GM12878 (cell line): ENCODE measurements at regions not wholly inside any gene's neighbourhood (a gene's known extent, or its start where the extent isn't known, plus 50 kb on each side); places are given as distances from the start of the nearest gene placed in this dataset.

Experiments used
- ATAC-seq: fragments of 200-7000 bp; cut with Tn5 transposase; 3 replicates; pipeline ENCODE4 v1.9.1; 2020; ENCODE audit warnings: mild to moderate bottlenecking, moderate library complexity
- BruUV-seq: library from RNA; stranded (reverse); fragments of 400-500 nt; replicated peaks from 2 replicates; lab custom pipeline; 2021; lab: Mats Ljungman, UMichigan
- CTCF ChIA-PET: fragments of 300-600 bp; sonication (Branson Sonifier 250); formaldehyde crosslinking; extraction: SDS; loops from one replicate; lab custom pipeline; 2021; ENCODE audit warnings: inconsistent platforms; lab: Yijun Ruan, JAX
- POLR2A ChIA-PET: fragments of 350-600 bp; formaldehyde crosslinking; extraction: SDS; loops from one replicate; lab custom pipeline; 2021; ENCODE audit warnings: inconsistent platforms; lab: Charles Lee
- RAD21 ChIA-PET: fragments of 300-600 bp; sonication (Branson Sonifier 250); formaldehyde crosslinking; loops from one replicate; lab custom pipeline; 2023; ENCODE audit warnings: antibody characterized with exemption; ENCODE audit not compliant: unreplicated experiment; lab: Charles Lee
- SMC1A ChIA-PET: fragments of 300-600 bp; sonication (Branson Sonifier 250); formaldehyde crosslinking; loops from one replicate; lab custom pipeline; 2023; ENCODE audit not compliant: unreplicated experiment, uncharacterized antibody; lab: Charles Lee
- DNase-seq: peaks from one replicate; pipeline ENCODE4 v3.0.0-alpha.2; 2011; ENCODE audit warnings: low read depth, low spot score
- FAIRE-seq: peaks from 3 replicates; lab custom pipeline; 2011; peaks lifted over from hg19 to GRCh38; lab: Jason Lieb, UNC
- H2AFZ ChIP-seq: 2 replicates; pipeline ENCODE4 v1.6.0; 2011; ENCODE audit warnings: low read depth, low read length, control low read depth; ENCODE audit not compliant: control insufficient read depth
- H3K27ac ChIP-seq: 2 replicates; pipeline ENCODE4 v1.5.1; 2011; ENCODE audit warnings: control low read depth; ENCODE audit not compliant: control insufficient read depth, insufficient read depth
- H3K27me3 ChIP-seq, 2 experiments: replicated peaks in 1 of 2; 2 replicates each; pipeline versions ENCODE4 v1.6.0 to v1.6.1; 2011; ENCODE audit warnings: low read length in 1 of 2; ENCODE audit not compliant: control insufficient read depth in 2 of 2, insufficient read depth in 2 of 2
- H3K36me3 ChIP-seq, 2 experiments: 2 replicates each; pipeline ENCODE4 v1.5.1; 2011; ENCODE audit warnings: low read length in 1 of 2; ENCODE audit not compliant: control insufficient read depth in 2 of 2, insufficient read depth in 2 of 2
- H3K4me1 ChIP-seq: 2 replicates; pipeline ENCODE4 v1.6.1; 2011; ENCODE audit warnings: mild to moderate bottlenecking, low read length, moderate library complexity, mixed read lengths; ENCODE audit not compliant: control insufficient read depth, insufficient read depth
- H3K4me2 ChIP-seq: 2 replicates; pipeline ENCODE4 v1.6.0; 2011; ENCODE audit warnings: control low read depth; ENCODE audit not compliant: control insufficient read depth, insufficient read depth
- H3K4me3 ChIP-seq: fragments of 200-600 bp; sonication (generic); 2 replicates; pipeline ENCODE4 v1.5.1; 2016
- H3K79me2 ChIP-seq: 2 replicates; pipeline ENCODE4 v1.6.0; 2011; ENCODE audit warnings: low read length; ENCODE audit not compliant: control insufficient read depth, insufficient read depth
- H3K9ac ChIP-seq: 2 replicates; pipeline ENCODE4 v1.8.0; 2011; ENCODE audit warnings: low read length, control low read depth, mixed read lengths; ENCODE audit not compliant: control insufficient read depth, insufficient read depth
- H3K9me3 ChIP-seq: replicated peaks from 3 replicates; pipeline ENCODE4 v1.5.1; 2011; ENCODE audit warnings: mild to moderate bottlenecking, low read length; ENCODE audit not compliant: control insufficient read depth, insufficient read depth
- H4K20me1 ChIP-seq: 2 replicates; pipeline ENCODE4 v1.6.0; 2011; ENCODE audit not compliant: control insufficient read depth, insufficient read depth
- CBFB ChIP-seq: IDR thresholded peaks from 2 replicates; pipeline ENCODE4 v1.6.1; 2016; ENCODE audit warnings: antibody characterized with exemption, low read depth
- FOS ChIP-seq: IDR thresholded peaks from 3 replicates; pipeline ENCODE4 v1.6.1; 2011; ENCODE audit warnings: borderline replicate concordance; ENCODE audit not compliant: insufficient read length; ENCODE audit errors: extremely low read depth
- FOXK2 ChIP-seq: fragments of 450-650 bp; IDR thresholded peaks from 2 replicates; pipeline ENCODE4 v1.6.1; 2017; ENCODE audit warnings: mild to moderate bottlenecking, moderate library complexity
- HDAC2 ChIP-seq: fragments of 200-600 bp; sonication (generic); IDR thresholded peaks from 2 replicates; pipeline ENCODE4 v1.6.1; 2017
- HSF1 ChIP-seq: fragments of 150-350 bp; IDR thresholded peaks from 2 replicates; pipeline ENCODE4 v1.6.1; 2014; ENCODE audit warnings: mild to moderate bottlenecking, low read depth, low read length
- NFYA ChIP-seq: IDR thresholded peaks from 2 replicates; pipeline ENCODE4 v1.6.1; 2011; ENCODE audit warnings: low read depth, mild to moderate bottlenecking, low read length, improper control_type of control experiment, borderline replicate concordance
- NKRF ChIP-seq: fragments of 450-650 bp; conservative IDR thresholded peaks from 2 replicates; pipeline ENCODE4 v1.6.1; 2017; ENCODE audit warnings: mild to moderate bottlenecking, moderate library complexity
- POLR2AphosphoS5 ChIP-seq: IDR thresholded peaks from 2 replicates; pipeline ENCODE4 v1.6.1; 2011; ENCODE audit warnings: mild to moderate bottlenecking, low read length, inconsistent platforms
- SMC3 ChIP-seq: IDR thresholded peaks from 2 replicates; pipeline ENCODE4 v1.6.1; 2011; ENCODE audit warnings: low read length, improper control_type of control experiment, borderline replicate concordance
- TCF3 ChIP-seq: IDR thresholded peaks from 2 replicates; pipeline ENCODE4 v1.6.1; 2012; ENCODE audit warnings: low read depth, mild to moderate bottlenecking, low read length, borderline replicate concordance; ENCODE audit not compliant: insufficient read depth
- ZNF274 ChIP-seq: IDR thresholded peaks from one replicate; pipeline ENCODE4 v1.8.0; 2011; ENCODE audit not compliant: insufficient read length, insufficient read depth
- WGBS: methylation state at CpG from one replicate; pipeline ENCODE4 v1.1.6; 2016; ENCODE audit warnings: low lambda C conversion rate; ENCODE audit not compliant: insufficient replicate concordance, insufficient coverage; ENCODE audit errors: missing lambda C conversion rate; 5-methylcytosine and 5-hydroxymethylcytosine counted together
- in situ Hi-C: fragments of 300-500 bp; cut with MboI; formaldehyde crosslinking; loops from 9 replicates; pipeline ENCODE4 v1.14.3; 2018; ENCODE audit warnings: mixed read lengths
- intact Hi-C: fragments of 100-400 bp; cut with micrococcal nuclease; formaldehyde crosslinking; loops from one replicate; pipeline ENCODE4 v1.14.2; 2022; ENCODE audit not compliant: unreplicated experiment
- TF ChIP-seq, protein P1 (sequence below): fragments of 450-650 bp; IDR thresholded peaks from 2 replicates; pipeline ENCODE4 v1.6.1; 2016; ENCODE audit warnings: mild to moderate bottlenecking, moderate library complexity, borderline replicate concordance

- 36% methylated on average over 18 of the region's 18 CpGs for WGBS
These were observed 357.2 kb upstream of the TNRC6C start for GRCh38 chr17:77601054-77601979.

More at GRCh38 chr17:77601054-77601979, 357.2 kb upstream of the TNRC6C start:
- Histone ChIP-seq H3K36me3 (no peaks in the 10 kb centered on the region), H3K27ac (no peak overlapping the region), H3K4me2 (no peak overlapping the region), H3K27me3 (no peaks in the 10 kb centered on the region; a peak in 1 of 4 replicates), H2AFZ (no peak overlapping the region), H3K4me3 (no peak overlapping the region), H3K9ac (no peak overlapping the region), H3K79me2 (no peaks in the 10 kb centered on the region), H3K4me1 (no peaks in the 10 kb centered on the region), H3K9me3 (no peaks in the 10 kb centered on the region), H4K20me1 (no peaks in the 10 kb centered on the region)
- CTCF ChIA-PET, result no interaction called here
- no TSS peak for BruUV-seq
- DNase-seq, result no peak
- in situ Hi-C loops, result no loop called here
- no peak for ATAC-seq
- SMC1A ChIA-PET, result no interaction called here
- TF ChIP-seq POLR2AphosphoS5 (no peak), NFYA (no peak), CBFB (no peak), SMC3 (no peak), TCF3 (no peak), FOXK2 (no peak), FOS (no peak), ZNF274 (no peak), NKRF (no peak), HSF1 (no peak), HDAC2 (no peak)
- TF ChIP-seq, protein P1, sequence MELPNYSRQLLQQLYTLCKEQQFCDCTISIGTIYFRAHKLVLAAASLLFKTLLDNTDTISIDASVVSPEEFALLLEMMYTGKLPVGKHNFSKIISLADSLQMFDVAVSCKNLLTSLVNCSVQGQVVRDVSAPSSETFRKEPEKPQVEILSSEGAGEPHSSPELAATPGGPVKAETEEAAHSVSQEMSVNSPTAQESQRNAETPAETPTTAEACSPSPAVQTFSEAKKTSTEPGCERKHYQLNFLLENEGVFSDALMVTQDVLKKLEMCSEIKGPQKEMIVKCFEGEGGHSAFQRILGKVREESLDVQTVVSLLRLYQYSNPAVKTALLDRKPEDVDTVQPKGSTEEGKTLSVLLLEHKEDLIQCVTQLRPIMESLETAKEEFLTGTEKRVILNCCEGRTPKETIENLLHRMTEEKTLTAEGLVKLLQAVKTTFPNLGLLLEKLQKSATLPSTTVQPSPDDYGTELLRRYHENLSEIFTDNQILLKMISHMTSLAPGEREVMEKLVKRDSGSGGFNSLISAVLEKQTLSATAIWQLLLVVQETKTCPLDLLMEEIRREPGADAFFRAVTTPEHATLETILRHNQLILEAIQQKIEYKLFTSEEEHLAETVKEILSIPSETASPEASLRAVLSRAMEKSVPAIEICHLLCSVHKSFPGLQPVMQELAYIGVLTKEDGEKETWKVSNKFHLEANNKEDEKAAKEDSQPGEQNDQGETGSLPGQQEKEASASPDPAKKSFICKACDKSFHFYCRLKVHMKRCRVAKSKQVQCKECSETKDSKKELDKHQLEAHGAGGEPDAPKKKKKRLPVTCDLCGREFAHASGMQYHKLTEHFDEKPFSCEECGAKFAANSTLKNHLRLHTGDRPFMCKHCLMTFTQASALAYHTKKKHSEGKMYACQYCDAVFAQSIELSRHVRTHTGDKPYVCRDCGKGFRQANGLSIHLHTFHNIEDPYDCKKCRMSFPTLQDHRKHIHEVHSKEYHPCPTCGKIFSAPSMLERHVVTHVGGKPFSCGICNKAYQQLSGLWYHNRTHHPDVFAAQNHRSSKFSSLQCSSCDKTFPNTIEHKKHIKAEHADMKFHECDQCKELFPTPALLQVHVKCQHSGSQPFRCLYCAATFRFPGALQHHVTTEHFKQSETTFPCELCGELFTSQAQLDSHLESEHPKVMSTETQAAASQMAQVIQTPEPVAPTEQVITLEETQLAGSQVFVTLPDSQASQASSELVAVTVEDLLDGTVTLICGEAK, result no peak
- intact Hi-C loops, result no loop called here
- POLR2A ChIA-PET, result no interaction called here
- RAD21 ChIA-PET, result no interaction called here
- FAIRE-seq, result no peak
